NCI-H146 (cell line): ENCODE measurements at regions not wholly inside any gene's neighbourhood (a gene's known extent, or its start where the extent isn't known, plus 50 kb on each side); places are given as distances from the start of the nearest gene placed in this dataset.
"Not testable (repeated sequence)": the region's sequence is repeated elsewhere in the genome, so short reads cannot be mapped to it uniquely, and the experiment has no call there.

Experiments
- DNase-seq: peaks from one replicate; lab custom pipeline; 2025; lab: John Stamatoyannopoulos, UW

- DNase-seq: no peak
These were observed 176.1 kb upstream of the MAGEB16 start for GRCh38 chrX:35622040-35622439.

GRCh38 chrX:35622601-35623000 lies 175.5 kb upstream of the MAGEB16 start:
- DNase-seq: no peak

- DNase-seq: no peak
These were observed 172.4 kb upstream of the MAGEB16 start for GRCh38 chrX:35625714-35626113.

- DNase-seq: no peak
These were observed 172.0 kb upstream of the MAGEB16 start for GRCh38 chrX:35626124-35626523.

GRCh38 chrX:35635971-35636370 lies 162.2 kb upstream of the MAGEB16 start:
- not testable (repeated sequence) for DNase-seq

- DNase-seq: no peak
These were observed 133.3 kb upstream of the MAGEB16 start for GRCh38 chrX:35664833-35665232.

- no peak for DNase-seq
These were observed 132.8 kb upstream of the MAGEB16 start for GRCh38 chrX:35665311-35665710.

GRCh38 chrX:35670889-35671288 lies 127.3 kb upstream of the MAGEB16 start:
- DNase-seq: no peak

- no peak for DNase-seq
These were observed 123.0 kb upstream of the MAGEB16 start for GRCh38 chrX:35675151-35675550.

GRCh38 chrX:35680940-35681346 lies 117.2 kb upstream of the MAGEB16 start:
- DNase-seq: no peak

- no peak for DNase-seq
These were observed 115.7 kb upstream of the MAGEB16 start for GRCh38 chrX:35682476-35682875.

- no peak for DNase-seq
These were observed 101.3 kb upstream of the MAGEB16 start for GRCh38 chrX:35696760-35697234.

- no peak for DNase-seq
These were observed 98.5 kb upstream of the MAGEB16 start for GRCh38 chrX:35699642-35700041.

- DNase-seq: no peak
These were observed 98.0 kb upstream of the MAGEB16 start for GRCh38 chrX:35700121-35700520.

GRCh38 chrX:35711281-35711680 lies 86.9 kb upstream of the MAGEB16 start:
- DNase-seq: no peak

GRCh38 chrX:35722128-35722527 lies 76.0 kb upstream of the MAGEB16 start:
- no peak for DNase-seq

GRCh38 chrX:35726176-35726575 lies 72.0 kb upstream of the MAGEB16 start:
- no peak for DNase-seq

- DNase-seq: no peak
These were observed 69.7 kb upstream of the MAGEB16 start for GRCh38 chrX:35728481-35728880.

GRCh38 chrX:35733879-35734278 lies 64.3 kb upstream of the MAGEB16 start:
- DNase-seq: no peak

- DNase-seq: no peak
These were observed 57.0 kb upstream of the MAGEB16 start for GRCh38 chrX:35741142-35741541.

- DNase-seq: no peak
These were observed 54.8 kb upstream of the MAGEB16 start for GRCh38 chrX:35743331-35743730.
